NB4 (cell line): ENCODE measurements at regions not wholly inside any gene's neighbourhood (a gene's known extent, or its start where the extent isn't known, plus 50 kb on each side); places are given as distances from the start of the nearest gene placed in this dataset.

Experiments used
- CTCF ChIP-seq: IDR thresholded peaks from one replicate; pipeline ENCODE4 v1.5.1; 2012; ENCODE audit warnings: low read depth, low read length
- POLR2A ChIP-seq: IDR thresholded peaks from 2 replicates; pipeline ENCODE4 v1.6.1; 2011; ENCODE audit warnings: mild to moderate bottlenecking; ENCODE audit not compliant: insufficient read length; ENCODE audit errors: extremely low read depth

GRCh38 chr1:182280504-182280900, 111.1 kb downstream of the GLUL start:
- TF ChIP-seq POLR2A (no peak), CTCF (no peak)
